ENCODE measurements at regions not wholly inside any gene's neighbourhood (a gene's known extent, or its start where the extent isn't known, plus 50 kb on each side); places are given as distances from the start of the nearest gene placed in this dataset.

DNA sequence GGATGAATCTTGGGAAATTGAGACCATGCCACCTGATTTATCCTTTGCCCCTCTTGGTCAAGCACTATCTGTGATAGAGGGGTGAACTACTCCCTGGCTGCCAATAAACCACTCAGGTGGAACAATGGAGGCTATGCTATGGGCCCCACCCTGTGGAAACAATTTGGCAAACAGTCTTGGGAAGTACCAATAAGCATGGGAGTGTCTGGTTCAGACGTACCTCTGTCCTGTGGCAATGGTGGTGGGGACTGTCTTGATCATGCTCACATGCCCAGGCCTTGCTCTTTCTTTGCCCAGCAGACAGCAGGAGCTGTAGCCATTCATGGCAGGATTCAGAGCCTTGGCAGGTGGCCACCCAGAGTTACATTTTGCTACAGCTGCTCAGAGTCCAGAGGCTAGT lies 658.7 kb downstream of the KCNJ3 start:
- no peak overlapping the region for H2BK120ac ChIP-seq (ENCODE audit: low read depth, low read length, poor library complexity, severe bottlenecking)
- H3K4ac ChIP-seq (ENCODE audit: low read depth, low read length) = no peak overlapping the region
- no peak for DNase-seq
- H3K79me2 ChIP-seq (ENCODE audit: insufficient read depth, low read length) = no peaks in the 10 kb centered on the region
- H3K27me3 Mint-ChIP-seq (ENCODE audit: low read depth) = no peaks in the 10 kb centered on the region
- no peak overlapping the region for H3K9ac ChIP-seq (ENCODE audit: extremely low read depth, insufficient read length, low read length)
- no peaks in the 10 kb centered on the region for H3K9me3 ChIP-seq (ENCODE audit: control insufficient read depth, low read depth, low read length)
- H4K5ac ChIP-seq (ENCODE audit: insufficient read length, low read depth, low read length) = no peak overlapping the region
- no peak overlapping the region for H3K27ac ChIP-seq (ENCODE audit: insufficient read length, low read depth, low read length)
- H3K4me2 ChIP-seq (ENCODE audit: insufficient read depth, insufficient read length, low read length) = no peak overlapping the region
- H2BK12ac ChIP-seq (ENCODE audit: insufficient read length, low read depth, low read length) = no peak overlapping the region
- H3K14ac ChIP-seq (ENCODE audit: insufficient read depth, low read length) = no peak overlapping the region; the same call in 1 of the 2 replicates
- no peaks in the 10 kb centered on the region for H3K4me1 ChIP-seq (ENCODE audit: insufficient read depth, low read length)
- H3K56ac ChIP-seq (ENCODE audit: insufficient read length, low read depth, low read length) = no peak overlapping the region
- H2AFZ ChIP-seq (ENCODE audit: low read length) = no peak overlapping the region
- no peak overlapping the region for H3K18ac ChIP-seq (ENCODE audit: insufficient read length, low read depth, low read length)
- no peak overlapping the region for H2BK15ac ChIP-seq (ENCODE audit: low read depth, low read length)
- H3K9me3 Mint-ChIP-seq = peaks cover 2 to 11% of the 10 kb centered on the region in 2 experiments; a peak in 4 of 5 replicates
- no CpG with 5 or more reads among the region's 1 CpG for WGBS (ENCODE audit: extremely low coverage, insufficient read length, low lambda C conversion rate)
- no peaks in the 10 kb centered on the region for H4K20me1 ChIP-seq (ENCODE audit: control insufficient read depth, insufficient read depth, insufficient read length)
- H3K4me3 Mint-ChIP-seq = no peak overlapping the region
- no peak overlapping the region; a peak in 1 of 7 replicates for H3K27ac Mint-ChIP-seq
- no peaks in the 10 kb centered on the region for H3K27me3 ChIP-seq (ENCODE audit: insufficient read depth, low read length)
- no peak overlapping the region for H2AK5ac ChIP-seq (ENCODE audit: insufficient read length, low read length)
- no peak overlapping the region for H3T11ph ChIP-seq (ENCODE audit: low read length)
- H4K8ac ChIP-seq (replicated peaks; ENCODE audit: insufficient read length, low read depth, low read length) = no peak overlapping the region
- no peaks in the 10 kb centered on the region for H3K4me1 Mint-ChIP-seq
- no peak overlapping the region for H4K91ac ChIP-seq (ENCODE audit: insufficient read length, low read depth, low read length)
- H3K23me2 ChIP-seq (ENCODE audit: insufficient read length, low read depth, low read length, poor library complexity, severe bottlenecking) = no peaks in the 10 kb centered on the region
- no peak overlapping the region for H3K23ac ChIP-seq (ENCODE audit: insufficient read length, low read depth, low read length)
- H3K36me3 Mint-ChIP-seq (ENCODE audit: insufficient read depth in 1 of 3, low read depth in 3 of 3) = peaks cover 0 to 12% (median 0%) of the 10 kb centered on the region in 3 experiments; a peak in 3 of 7 replicates
- no peak for TF ChIP-seq CTCF (conservative IDR thresholded peaks at IDR 0.05)
- H2BK20ac ChIP-seq (ENCODE audit: low read depth, low read length, poor library complexity, severe bottlenecking) = no peak overlapping the region
- H2BK5ac ChIP-seq (ENCODE audit: insufficient read length, low read length) = no peak overlapping the region
- H3K79me1 ChIP-seq (ENCODE audit: insufficient read depth, low read depth, low read length, poor library complexity, severe bottlenecking) = no peaks in the 10 kb centered on the region

Data from H9 (cell line).